Dermis blood vessel endothelial cell (primary cell): ENCODE measurements at regions not wholly inside any gene's neighbourhood (a gene's known extent, or its start where the extent isn't known, plus 50 kb on each side); places are given as distances from the start of the nearest gene placed in this dataset.

Experiments used
- DNase-seq: peaks from one replicate; pipeline ENCODE4 v3.0.0; 2010

- peak; percentile 1 for DNase-seq
Measured at GRCh38 chr3:104987859-104988258, 378.9 kb upstream of the ALCAM start.

DNA sequence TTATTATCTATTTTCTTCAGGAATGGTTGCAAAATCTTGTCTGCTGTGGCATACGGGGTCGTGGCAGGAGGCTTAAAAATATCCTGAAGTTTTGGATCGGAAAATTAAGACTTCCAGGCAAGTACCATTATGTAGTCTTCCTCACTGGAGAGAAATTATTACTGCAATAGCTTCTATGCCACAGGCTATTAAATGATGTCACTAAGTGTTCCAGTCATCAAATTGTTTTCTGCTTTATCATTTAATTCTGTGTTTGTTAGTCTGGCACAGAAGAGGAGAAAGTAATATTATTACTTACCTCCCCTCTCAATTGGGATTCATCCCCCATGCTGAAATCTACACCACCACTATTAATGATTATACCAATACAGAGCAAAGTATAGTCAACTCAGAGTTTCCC lies 378.2 kb upstream of the ALCAM start:
- DNase-seq = no peak

- DNase-seq = no peak
Measured at GRCh38 chr3:104989878-104990277, 376.8 kb upstream of the ALCAM start.

- peak; percentile 1 for DNase-seq
Measured at GRCh38 chr3:104990758-104991157, 376.0 kb upstream of the ALCAM start.

- no peak for DNase-seq
Measured at GRCh38 chr3:104992676-104993075, 374.0 kb upstream of the ALCAM start.

- DNase-seq = no peak
Measured at GRCh38 chr3:105006164-105006563, 360.5 kb upstream of the ALCAM start.

GRCh38 chr3:105013657-105014056 lies 353.1 kb upstream of the ALCAM start:
- no peak for DNase-seq

- no peak for DNase-seq
Measured at GRCh38 chr3:105014631-105015030, 352.1 kb upstream of the ALCAM start.

- DNase-seq = no peak
Measured at GRCh38 chr3:105022813-105023212, 343.9 kb upstream of the ALCAM start.

- no peak for DNase-seq
Measured at GRCh38 chr3:105030211-105030610, 336.5 kb upstream of the ALCAM start.

GRCh38 chr3:105032541-105032940 lies 334.2 kb upstream of the ALCAM start:
- DNase-seq = no peak

DNA sequence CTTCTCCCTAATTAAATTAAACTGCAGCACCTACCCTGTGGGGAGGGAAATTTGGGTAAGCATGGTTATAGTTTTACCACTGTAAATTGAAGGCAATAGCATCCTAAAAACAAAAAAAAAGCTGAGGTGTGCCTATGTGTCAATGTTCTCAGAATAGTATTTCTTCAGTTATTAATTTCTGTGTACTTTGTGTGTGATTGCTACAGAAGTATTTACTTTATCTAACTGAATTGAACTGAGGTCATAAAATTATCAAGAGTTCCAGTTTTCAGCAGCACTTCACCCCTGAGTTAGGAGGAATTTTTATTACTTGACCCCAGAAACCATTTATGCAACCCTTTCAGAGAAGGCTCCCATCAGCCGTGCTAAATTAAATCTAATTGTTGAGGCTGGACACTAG lies 333.6 kb upstream of the ALCAM start:
- no peak for DNase-seq

GRCh38 chr3:105039004-105039403 lies 327.7 kb upstream of the ALCAM start:
- DNase-seq = no peak

GRCh38 chr3:105040026-105040622 lies 326.6 kb upstream of the ALCAM start:
- DNase-seq = peak; percentile 43

DNA sequence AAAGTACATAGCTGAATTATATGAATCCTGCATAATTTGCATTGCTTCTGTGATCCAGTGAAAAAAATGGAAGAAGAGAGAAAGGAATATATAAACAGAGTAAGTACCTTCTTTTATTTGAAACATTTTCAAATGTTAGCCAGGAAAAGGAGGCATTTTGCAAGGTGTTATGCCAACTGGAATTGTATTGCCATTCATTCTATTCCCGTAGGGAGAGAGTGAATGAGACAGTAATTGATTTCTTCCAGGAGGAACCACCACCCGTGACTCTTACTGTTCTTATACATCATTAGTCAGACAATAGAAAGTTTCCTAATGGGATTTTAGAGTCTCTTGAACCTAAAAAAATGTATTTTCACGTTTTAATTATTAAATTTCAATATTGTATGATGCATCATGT lies 324.1 kb upstream of the ALCAM start:
- no peak for DNase-seq

DNA sequence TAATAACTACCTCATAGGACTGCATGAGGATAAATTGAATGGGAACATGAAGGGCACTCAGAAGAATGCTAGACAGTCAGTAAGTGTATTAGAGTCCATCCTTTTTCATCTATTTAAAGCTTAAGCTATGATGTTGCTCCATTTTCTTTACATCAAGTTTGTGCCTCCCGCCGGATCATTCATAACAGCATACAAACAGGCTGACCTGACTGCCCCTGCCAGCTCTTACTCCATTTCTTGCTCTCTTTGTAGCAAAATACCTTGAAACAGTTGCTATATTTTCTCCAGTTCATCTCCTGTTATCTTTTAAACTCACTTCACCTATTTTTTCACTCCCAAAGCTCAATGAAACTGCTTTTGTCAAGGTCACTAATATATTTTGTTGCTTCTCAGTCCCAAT lies 315.6 kb upstream of the ALCAM start:
- no peak for DNase-seq

DNA sequence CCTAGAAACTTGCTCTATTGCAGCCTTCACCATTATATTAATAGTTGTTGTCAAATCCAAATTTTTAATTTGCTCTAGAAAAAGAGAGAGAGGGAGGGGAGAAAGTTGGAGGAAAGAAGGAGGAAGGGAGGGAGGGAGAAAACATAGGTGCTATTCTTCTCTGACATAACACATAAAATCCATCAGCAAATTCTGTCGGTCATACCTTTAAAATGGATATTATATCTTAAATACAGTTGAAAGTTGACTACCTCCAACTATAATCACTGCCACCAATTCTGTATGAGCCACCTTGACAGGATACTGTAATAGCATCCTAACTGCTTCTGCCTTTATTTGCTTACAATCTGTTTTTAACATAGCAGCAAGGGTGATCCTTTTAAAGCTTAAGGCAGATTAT lies 314.7 kb upstream of the ALCAM start:
- DNase-seq = no peak

DNA sequence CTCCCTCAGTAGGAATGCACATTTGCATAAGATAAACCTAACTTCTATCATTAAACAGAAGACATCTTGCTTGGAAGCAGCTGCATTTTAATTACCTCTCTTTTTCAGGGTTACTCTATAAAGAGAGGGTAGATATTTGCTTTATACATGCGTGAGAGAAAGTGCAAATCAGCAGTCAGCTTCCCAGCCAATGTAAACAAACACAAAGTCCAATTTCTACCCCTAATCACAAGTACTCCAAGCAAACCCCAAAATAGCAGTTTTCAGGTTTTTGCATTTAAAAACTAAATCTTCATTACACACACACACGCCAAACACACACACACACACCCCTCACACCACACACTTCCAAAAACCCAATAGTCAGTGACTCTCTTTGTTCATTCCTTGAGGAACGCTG lies 303.9 kb upstream of the ALCAM start:
- DNase-seq = no peak

- DNase-seq = no peak
Measured at GRCh38 chr3:105065895-105066839, 300.5 kb upstream of the ALCAM start.

GRCh38 chr3:105067361-105067760 lies 299.3 kb upstream of the ALCAM start:
- no peak for DNase-seq

- DNase-seq = no peak
Measured at GRCh38 chr3:105077060-105077822, 289.5 kb upstream of the ALCAM start.

- DNase-seq = no peak
Measured at GRCh38 chr3:105083945-105084344, 282.8 kb upstream of the ALCAM start.

DNA sequence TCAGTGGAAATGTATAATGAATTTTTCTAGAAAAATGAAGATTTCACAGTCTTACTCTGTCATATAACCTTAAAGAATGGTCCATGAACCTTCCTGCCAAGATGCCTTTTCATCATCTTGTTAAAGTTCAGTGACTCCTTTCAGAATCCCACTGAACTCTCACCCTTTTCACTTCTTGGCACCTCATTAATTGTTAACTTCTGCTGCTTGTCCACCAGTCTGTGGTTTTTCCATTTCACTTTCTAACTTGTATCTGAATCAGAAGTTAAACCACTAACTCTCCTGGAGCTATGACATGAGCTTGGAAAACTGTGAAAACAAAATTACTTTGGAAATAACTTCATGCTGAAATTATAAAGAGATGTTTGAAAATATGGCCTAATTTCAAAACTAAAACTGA lies 281.2 kb upstream of the ALCAM start:
- DNase-seq = no peak
